SK-N-SH (cell line): ENCODE measurements at regions not wholly inside any gene's neighbourhood (a gene's known extent, or its start where the extent isn't known, plus 50 kb on each side); places are given as distances from the start of the nearest gene placed in this dataset.

Source experiments
- CTCF ChIA-PET: fragments of 300-600, 350-600 bp; formaldehyde crosslinking; extraction: SDS; loops from one replicate; lab custom pipeline; 2021; lab: Yijun Ruan, JAX
- POLR2A ChIA-PET: fragments of 350-600 bp; sonication (Branson Sonifier 250); formaldehyde crosslinking; extraction: SDS; loops from one replicate; lab custom pipeline; 2020; ENCODE audit warnings: antibody characterized with exemption, inconsistent platforms; lab: Yijun Ruan, JAX
- DNase-seq: peaks from one replicate; pipeline ENCODE4 v3.0.0; 2012
- H2AFZ ChIP-seq: fragments of 200-600 bp; sonication (generic); 2 replicates; pipeline ENCODE4 v1.8.1; 2016; ENCODE audit warnings: antibody characterized with exemption, mild to moderate bottlenecking, low read depth
- H3F3A ChIP-seq: fragments of 200-600 bp; sonication (generic); replicated peaks from 2 replicates; pipeline ENCODE3; 2016; ENCODE audit warnings: antibody characterized with exemption, mild to moderate bottlenecking; ENCODE audit not compliant: insufficient read depth
- H3K27ac ChIP-seq, 2 experiments: fragments of 200-500 bp in 1 of 2; fragments of 200-600 bp in 1 of 2; sonication (Bioruptor generic) in 1 of 2; sonication (generic), shearing (Covaris generic) in 1 of 2; 2 replicates each; pipeline versions ENCODE4 v1.5.1 to v1.6.1; 2014 to 2016; ENCODE audit warnings: low read depth in 2 of 2, inconsistent platforms in 1 of 2, low read length in 1 of 2, mild to moderate bottlenecking in 1 of 2, mixed read lengths in 1 of 2
- H3K27me3 ChIP-seq: fragments of 200-600 bp; sonication (generic), shearing (Covaris generic); 2 replicates; pipeline ENCODE4 v1.6.1; 2016; ENCODE audit warnings: mixed run types; ENCODE audit not compliant: insufficient read depth
- H3K36me3 ChIP-seq, 2 experiments: fragments of 200-500 bp in 1 of 2; fragments of 200-600 bp in 1 of 2; sonication (Bioruptor generic) in 1 of 2; sonication (generic) in 1 of 2; replicated peaks in 1 of 2; 2 replicates each; pipeline versions ENCODE3 to v1.5.1; 2014 to 2016; ENCODE audit warnings: low read length in 1 of 2, mild to moderate bottlenecking in 1 of 2; ENCODE audit not compliant: insufficient read depth in 2 of 2, control insufficient read depth in 1 of 2
- H3K4me1 ChIP-seq, 2 experiments: fragments of 200-500 bp in 1 of 2; fragments of 200-600 bp in 1 of 2; sonication (Bioruptor generic) in 1 of 2; sonication (generic), shearing (Covaris generic) in 1 of 2; 2 replicates each; pipeline versions ENCODE4 v1.5.1 to v1.6.1; 2014 to 2016; ENCODE audit warnings: low read depth in 1 of 2, low read length in 1 of 2, mixed run types in 1 of 2; ENCODE audit not compliant: insufficient read depth in 2 of 2, control insufficient read depth in 1 of 2
- H3K4me2 ChIP-seq: fragments of 200-600 bp; sonication (generic), shearing (Covaris generic); 2 replicates; pipeline ENCODE4 v1.6.1; 2017; ENCODE audit warnings: mixed run types
- H3K4me3 ChIP-seq, 2 experiments: fragments of 200-500 bp in 1 of 2; fragments of 200-600 bp in 1 of 2; sonication (Bioruptor generic) in 1 of 2; sonication (generic), shearing (Covaris generic) in 1 of 2; 2 replicates each; pipeline versions ENCODE4 v1.5.1 to v1.8.1; 2014 to 2016; ENCODE audit warnings: low read depth in 2 of 2, inconsistent platforms in 1 of 2, low read length in 1 of 2, mild to moderate bottlenecking in 1 of 2, mixed read lengths in 1 of 2, moderate library complexity in 1 of 2
- H3K79me2 ChIP-seq: fragments of 200-600 bp; sonication (generic); 2 replicates; pipeline ENCODE4 v1.8.1; 2017; ENCODE audit warnings: mild to moderate bottlenecking; ENCODE audit not compliant: insufficient read depth
- H3K9ac ChIP-seq: fragments of 200-600 bp; sonication (generic); 2 replicates; pipeline ENCODE4 v1.6.1; 2017; ENCODE audit warnings: mixed run types
- H3K9me2 ChIP-seq: fragments of 200-600 bp; sonication (generic); 2 replicates; pipeline ENCODE4 v1.6.1; 2017; ENCODE audit warnings: mixed run types
- H3K9me3 ChIP-seq: fragments of 200-600 bp; sonication (generic); 2 replicates; pipeline ENCODE4 v1.6.1; 2017; ENCODE audit warnings: mixed run types, mild to moderate bottlenecking, moderate library complexity
- H4K20me1 ChIP-seq: fragments of 200-600 bp; sonication (generic); 2 replicates; pipeline ENCODE4 v1.6.1; 2017; ENCODE audit warnings: mild to moderate bottlenecking, mixed run types; ENCODE audit not compliant: insufficient read depth
- CHD2 ChIP-seq: fragments of 150-350 bp; IDR thresholded peaks from 2 replicates; pipeline ENCODE4 v1.6.1; 2018; ENCODE audit warnings: low read length; ENCODE audit not compliant: partially characterized antibody
- EP300 ChIP-seq, 2 experiments: IDR thresholded peaks; 2 replicates each; pipeline versions ENCODE4 v1.4.0 to v1.6.1; 2012; ENCODE audit warnings: borderline replicate concordance in 1 of 2, low read depth in 1 of 2, low read length in 1 of 2
- GABPA ChIP-seq: IDR thresholded peaks from 2 replicates; pipeline ENCODE4 v1.4.0; 2012; ENCODE audit warnings: low read depth, mild to moderate bottlenecking
- JUND ChIP-seq: IDR thresholded peaks from 2 replicates; pipeline ENCODE4 v1.4.0; 2012
- MEF2A ChIP-seq: IDR thresholded peaks from 2 replicates; pipeline ENCODE4 v1.4.0; 2012; ENCODE audit warnings: low read depth, borderline replicate concordance
- MXI1 ChIP-seq: IDR thresholded peaks from 2 replicates; pipeline ENCODE4 v1.6.1; 2012; ENCODE audit warnings: mild to moderate bottlenecking, low read depth, low read length, improper control_type of control experiment
- NFIC ChIP-seq: IDR thresholded peaks from 2 replicates; pipeline ENCODE4 v1.4.0; 2012; ENCODE audit warnings: borderline replicate concordance
- POLR2AphosphoS5 ChIP-seq: IDR thresholded peaks from 2 replicates; pipeline ENCODE4 v1.6.1; 2012; ENCODE audit warnings: low read depth, low read length
- RCOR1 ChIP-seq: fragments of 150-350 bp; IDR thresholded peaks from 2 replicates; pipeline ENCODE4 v1.6.1; 2017; ENCODE audit warnings: antibody characterized with exemption, low read length
- RFX5 ChIP-seq: IDR thresholded peaks from 2 replicates; pipeline ENCODE4 v1.6.1; 2012; ENCODE audit warnings: mild to moderate bottlenecking, improper control_type of control experiment, low read length
- TCF12 ChIP-seq: IDR thresholded peaks from 2 replicates; pipeline ENCODE4 v1.4.0; 2012
- TEAD4 ChIP-seq: IDR thresholded peaks from 2 replicates; pipeline ENCODE4 v1.4.0; 2012; ENCODE audit warnings: mild to moderate bottlenecking, borderline replicate concordance; ENCODE audit not compliant: insufficient read depth
- YY1 ChIP-seq: IDR thresholded peaks from 2 replicates; pipeline ENCODE4 v1.4.0; 2012; ENCODE audit warnings: low read depth, mild to moderate bottlenecking
- WGBS: methylation state at CpG from one replicate; pipeline ENCODE4 v1.1.6; 2017; ENCODE audit warnings: low lambda C conversion rate; 5-methylcytosine and 5-hydroxymethylcytosine counted together
- TF ChIP-seq, protein P1 (sequence below): fragments of 150-350 bp; IDR thresholded peaks from 2 replicates; pipeline ENCODE4 v1.6.1; 2017; ENCODE audit warnings: antibody characterized with exemption, low read length, low read depth, borderline replicate concordance
- TF ChIP-seq, protein P2 (sequence below): IDR thresholded peaks from 2 replicates; pipeline ENCODE4 v1.4.0; 2012; ENCODE audit warnings: low read depth, borderline replicate concordance

DNA sequence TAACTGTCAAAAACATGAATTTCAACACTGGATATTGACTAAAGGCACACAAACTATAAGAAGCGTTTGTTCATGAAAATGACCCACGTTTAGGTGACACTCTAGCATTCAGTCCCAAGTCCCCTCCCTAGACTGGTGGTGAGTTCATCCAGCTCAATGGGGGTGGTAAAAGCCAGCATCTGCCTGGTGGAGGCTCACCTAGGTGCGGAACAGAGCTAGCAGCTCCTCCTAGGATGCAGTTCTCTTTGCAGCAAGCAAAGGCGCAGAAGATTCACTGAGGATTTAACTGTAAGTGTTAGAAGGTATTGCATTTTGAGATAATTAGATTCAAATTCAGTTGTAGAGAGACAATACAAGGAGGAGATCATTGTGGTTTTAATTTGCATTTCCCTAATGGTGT is 87.6 kb downstream of the VSTM2A start:
- CTCF ChIA-PET, result no interaction called here
- Histone ChIP-seq H3F3A (no peaks in the 10 kb centered on the region), H3K9me3 (no peaks in the 10 kb centered on the region; the same call in 1 of the 2 replicates), H3K27ac (no peak overlapping the region), H2AFZ (no peak overlapping the region), H3K36me3 (no peaks in the 10 kb centered on the region)
- WGBS, result 23% methylated on average over 4 of the region's 4 CpGs
- POLR2A ChIA-PET, result no interaction called here
- TF ChIP-seq POLR2AphosphoS5 (no peak), EP300 (IDR thresholded peaks at IDR 0.05; ENCODE audit: borderline replicate concordance in 1 of 2, low read depth in 1 of 2, low read length in 1 of 2) (no peak)
- TF ChIP-seq, all 33 proteins: peak for 0
- H3K9me2 ChIP-seq, result no peaks in the 10 kb centered on the region; the same call in 1 of the 2 replicates
- no peak overlapping the region for H3K4me3 ChIP-seq
- no peak overlapping the region for H3K9ac ChIP-seq
- no peaks in the 10 kb centered on the region for H3K79me2 ChIP-seq
- no peaks in the 10 kb centered on the region for H3K27me3 ChIP-seq
- no peak overlapping the region for H3K4me2 ChIP-seq
- H3K4me1 ChIP-seq, result no peaks in the 10 kb centered on the region
- DNase-seq, result no peak
- no peaks in the 10 kb centered on the region for H4K20me1 ChIP-seq

DNA sequence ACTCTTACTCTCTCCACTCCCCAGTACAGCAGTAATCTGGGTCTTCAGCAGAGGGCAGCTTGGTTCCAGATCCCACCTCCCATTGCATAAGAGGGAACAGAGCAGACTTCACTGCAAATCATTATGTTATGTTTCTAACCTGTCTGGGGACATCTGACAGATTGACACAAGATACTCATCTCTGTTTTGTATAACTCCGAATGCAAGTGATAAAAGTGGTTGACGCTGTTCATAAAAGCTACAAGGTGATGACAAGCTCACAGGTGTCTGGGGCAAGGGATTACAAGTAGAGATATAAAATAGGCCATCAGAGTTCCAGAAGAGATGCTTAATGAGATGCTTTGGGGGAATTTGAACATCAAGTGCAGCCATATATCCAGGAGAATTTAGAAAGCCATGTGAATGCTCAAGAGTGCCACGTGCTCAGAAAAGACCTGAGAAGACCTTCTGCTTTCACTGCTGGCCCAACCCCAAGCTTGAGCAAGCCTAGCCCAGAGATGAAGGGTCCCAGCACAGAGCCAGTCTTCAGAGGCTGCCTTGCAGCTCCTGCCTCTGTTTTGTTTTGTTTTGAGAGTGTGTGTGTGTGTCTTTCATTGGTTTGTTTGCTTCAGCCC is 80.6 kb downstream of the VSTM2A start:
- Histone ChIP-seq H3K4me2 (no peak overlapping the region), H3K36me3 (no peaks in the 10 kb centered on the region), H3K4me1 (no peaks in the 10 kb centered on the region)
- TF ChIP-seq TEAD4 (no peak), YY1 (no peak), CHD2 (no peak), POLR2AphosphoS5 (no peak), EP300 (IDR thresholded peaks at IDR 0.05; ENCODE audit: borderline replicate concordance in 1 of 2, low read depth in 1 of 2, low read length in 1 of 2) (no peak), TCF12 (no peak), RFX5 (no peak), NFIC (no peak), MXI1 (no peak), JUND (no peak), RCOR1 (no peak), MEF2A (no peak), GABPA (no peak)
- TF ChIP-seq, protein P1, sequence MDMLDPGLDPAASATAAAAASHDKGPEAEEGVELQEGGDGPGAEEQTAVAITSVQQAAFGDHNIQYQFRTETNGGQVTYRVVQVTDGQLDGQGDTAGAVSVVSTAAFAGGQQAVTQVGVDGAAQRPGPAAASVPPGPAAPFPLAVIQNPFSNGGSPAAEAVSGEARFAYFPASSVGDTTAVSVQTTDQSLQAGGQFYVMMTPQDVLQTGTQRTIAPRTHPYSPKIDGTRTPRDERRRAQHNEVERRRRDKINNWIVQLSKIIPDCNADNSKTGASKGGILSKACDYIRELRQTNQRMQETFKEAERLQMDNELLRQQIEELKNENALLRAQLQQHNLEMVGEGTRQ, result no peak
- TF ChIP-seq, protein P2, sequence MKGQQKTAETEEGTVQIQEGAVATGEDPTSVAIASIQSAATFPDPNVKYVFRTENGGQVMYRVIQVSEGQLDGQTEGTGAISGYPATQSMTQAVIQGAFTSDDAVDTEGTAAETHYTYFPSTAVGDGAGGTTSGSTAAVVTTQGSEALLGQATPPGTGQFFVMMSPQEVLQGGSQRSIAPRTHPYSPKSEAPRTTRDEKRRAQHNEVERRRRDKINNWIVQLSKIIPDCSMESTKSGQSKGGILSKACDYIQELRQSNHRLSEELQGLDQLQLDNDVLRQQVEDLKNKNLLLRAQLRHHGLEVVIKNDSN, result no peak
- TF ChIP-seq, all 33 proteins: peak for 0
- no peaks in the 10 kb centered on the region for H3K9me2 ChIP-seq
- no peaks in the 10 kb centered on the region for H3F3A ChIP-seq
- H4K20me1 ChIP-seq, result no peaks in the 10 kb centered on the region
- H3K4me3 ChIP-seq, result no peak overlapping the region
- H2AFZ ChIP-seq, result no peak overlapping the region
- no peaks in the 10 kb centered on the region for H3K27me3 ChIP-seq
- ChIA-PET CTCF (interaction anchor here (0.6 to 0.7 kb wide), 2 partner anchors 41 to 1080 kb away, joined by 3 read pairs; no protein-coding TSS in a partner anchor), POLR2A (no interaction called here)
- H3K9me3 ChIP-seq, result no peaks in the 10 kb centered on the region
- H3K79me2 ChIP-seq, result no peaks in the 10 kb centered on the region
- no peak for DNase-seq
- 23% methylated on average over 3 of the region's 3 CpGs for WGBS
- H3K27ac ChIP-seq, result no peak overlapping the region
- H3K9ac ChIP-seq, result no peak overlapping the region
